Activated T-cell treated with anti-CD3 and anti-CD28 coated beads for 24 hours (primary cell): ENCODE measurements at regions not wholly inside any gene's neighbourhood (a gene's known extent, or its start where the extent isn't known, plus 50 kb on each side); places are given as distances from the start of the nearest gene placed in this dataset.
"Not testable (repeated sequence)": the region's sequence is repeated elsewhere in the genome, so short reads cannot be mapped to it uniquely, and the experiment has no call there.

Experiments used
- DNase-seq: peaks from one replicate; pipeline ENCODE4 v3.0.0-alpha.2; 2020; ENCODE audit warnings: low read depth

- DNase-seq: peak; percentile 38
Measured at GRCh38 chr6:141562851-141563763, 569.6 kb upstream of the GJE1 start.

GRCh38 chr6:141562186-141562811, 570.4 kb upstream of the GJE1 start:
- peak; percentile 1 for DNase-seq

- DNase-seq: no peak
Measured at GRCh38 chr6:141561154-141561553, 571.6 kb upstream of the GJE1 start.

- no peak for DNase-seq
Measured at GRCh38 chr6:141552463-141552862, 580.3 kb upstream of the GJE1 start.

- DNase-seq: no peak
Measured at GRCh38 chr6:141552031-141552430, 580.7 kb upstream of the GJE1 start.

GRCh38 chr6:141551318-141551717, 581.4 kb upstream of the GJE1 start:
- no peak for DNase-seq

- DNase-seq: no peak
Measured at GRCh38 chr6:141550471-141550870, 582.3 kb upstream of the GJE1 start.

- no peak for DNase-seq
Measured at GRCh38 chr6:141548966-141549365, 583.8 kb upstream of the GJE1 start.

GRCh38 chr6:141541581-141542324, 591.0 kb upstream of the GJE1 start:
- no peak for DNase-seq

- DNase-seq: no peak
Measured at GRCh38 chr6:141540207-141540606, 592.5 kb upstream of the GJE1 start.

- DNase-seq: no peak
Measured at GRCh38 chr6:141539617-141540016, 593.1 kb upstream of the GJE1 start.

GRCh38 chr6:141532211-141532610, 600.5 kb upstream of the GJE1 start:
- no peak for DNase-seq

- DNase-seq: no peak
Measured at GRCh38 chr6:141531040-141531439, 601.7 kb upstream of the GJE1 start.

- DNase-seq: no peak
Measured at GRCh38 chr6:141528596-141528995, 604.1 kb upstream of the GJE1 start.

GRCh38 chr6:141526985-141527384, 605.7 kb upstream of the GJE1 start:
- DNase-seq: no peak

GRCh38 chr6:141521440-141521839, 611.3 kb upstream of the GJE1 start:
- DNase-seq: no peak

- no peak for DNase-seq
Measured at GRCh38 chr6:141513830-141514229, 618.9 kb upstream of the GJE1 start.

GRCh38 chr6:141510803-141511202, 621.9 kb upstream of the GJE1 start:
- no peak for DNase-seq

- not testable (repeated sequence) for DNase-seq
Measured at GRCh38 chr6:141506062-141506461, 626.7 kb upstream of the GJE1 start.

GRCh38 chr6:141504318-141504717, 628.4 kb upstream of the GJE1 start:
- DNase-seq: not testable (repeated sequence)

- DNase-seq: no peak
Measured at GRCh38 chr6:141501616-141502015, 631.1 kb upstream of the GJE1 start.

GRCh38 chr6:141498977-141499376, 633.7 kb upstream of the GJE1 start:
- DNase-seq: no peak
